Large intestine (tissue), 3 donors: ENCODE measurements at regions not wholly inside any gene's neighbourhood (a gene's known extent, or its start where the extent isn't known, plus 50 kb on each side); places are given as distances from the start of the nearest gene placed in this dataset.

ENCODE experiments used
- DNase-seq, 2 donors: peaks; one replicate each; pipeline versions ENCODE4 v3.0.0 to v3.0.0-alpha.2; 2013
- H3K27ac ChIP-seq: one replicate; pipeline ENCODE4 v1.5.1; 2013; ENCODE audit warnings: low read length
- H3K27me3 ChIP-seq: 2 replicates; pipeline ENCODE4 v1.6.1; 2013; ENCODE audit warnings: low read length; ENCODE audit not compliant: control insufficient read depth, insufficient read depth
- H3K36me3 ChIP-seq: 2 replicates; pipeline ENCODE4 v1.6.1; 2013; ENCODE audit warnings: low read length; ENCODE audit not compliant: control insufficient read depth, insufficient read depth
- H3K4me1 ChIP-seq: one replicate; pipeline ENCODE4 v1.6.1; 2013; ENCODE audit warnings: low read length; ENCODE audit not compliant: control insufficient read depth, insufficient read depth
- H3K4me3 ChIP-seq: one replicate; pipeline ENCODE4 v1.5.1; 2013; ENCODE audit warnings: low read length
- H3K9me3 ChIP-seq: one replicate; pipeline ENCODE4 v1.6.1; 2013; ENCODE audit warnings: mild to moderate bottlenecking, low read depth, low read length, moderate library complexity; ENCODE audit not compliant: control insufficient read depth
- WGBS: methylation state at CpG from one replicate; pipeline ENCODE4 v1.1.5; 2013; ENCODE audit warnings: low lambda C conversion rate; ENCODE audit not compliant: insufficient coverage; 5-methylcytosine and 5-hydroxymethylcytosine counted together

- Histone ChIP-seq H3K9me3 (no peaks in the 10 kb centered on the region), H3K4me3 (no peak overlapping the region), H3K4me1 (no peaks in the 10 kb centered on the region), H3K36me3 (no peaks in the 10 kb centered on the region), H3K27me3 (no peaks in the 10 kb centered on the region), H3K27ac (no peak overlapping the region)
- 88% methylated on average over 1 of the region's 5 CpGs for WGBS
- DNase-seq = no peak
Measured at GRCh38 chr17:13359774-13360173, 242.0 kb downstream of the HS3ST3A1 start.

DNA sequence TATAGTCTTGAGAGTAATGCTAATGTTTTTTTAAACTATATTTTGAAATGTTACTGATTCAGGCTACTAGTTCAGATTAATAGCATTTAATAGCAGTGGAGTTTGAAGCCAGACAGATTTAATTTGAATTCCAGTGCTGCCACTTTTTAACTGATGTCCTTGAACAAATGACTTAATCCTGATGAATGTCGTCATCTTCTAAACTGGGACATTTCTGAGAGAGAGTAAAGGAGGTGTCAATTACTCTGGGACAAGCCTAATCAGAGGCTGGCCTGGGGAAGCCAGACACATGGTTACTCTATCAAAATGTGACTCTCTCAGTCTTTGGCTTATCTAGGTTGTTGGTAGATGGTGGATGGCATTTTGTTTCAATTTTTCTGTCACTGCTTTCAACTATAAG lies 246.7 kb downstream of the HS3ST3A1 start:
- H3K4me1 ChIP-seq = no peaks in the 10 kb centered on the region
- H3K27ac ChIP-seq = no peak overlapping the region
- no peak for DNase-seq
- no peak overlapping the region for H3K4me3 ChIP-seq
- no peaks in the 10 kb centered on the region for H3K27me3 ChIP-seq
- no CpG with 5 or more reads among the region's 1 CpG for WGBS
- H3K36me3 ChIP-seq = no peaks in the 10 kb centered on the region
- H3K9me3 ChIP-seq = no peaks in the 10 kb centered on the region

DNA sequence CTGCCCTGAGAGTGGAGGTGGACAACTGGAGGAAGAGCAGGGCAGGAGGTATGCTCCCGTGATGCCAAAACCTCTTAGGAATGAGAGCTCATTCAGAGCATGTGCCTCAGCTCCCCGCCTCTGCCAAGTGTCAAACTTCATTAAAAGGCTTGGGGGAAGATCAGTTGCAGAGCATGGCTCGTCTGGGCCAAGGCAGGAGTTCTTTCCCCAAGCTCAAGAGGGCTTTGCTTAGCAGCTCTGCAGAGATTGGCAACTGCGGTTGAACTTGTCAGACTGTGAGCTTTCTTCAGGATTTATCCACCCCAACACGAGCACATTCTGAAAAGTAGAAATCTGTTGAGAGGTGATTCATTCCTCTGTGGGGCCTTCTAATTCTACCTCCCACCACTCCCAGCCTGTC lies 248.1 kb downstream of the HS3ST3A1 start:
- DNase-seq = no peak

GRCh38 chr17:13352747-13353415 lies 248.8 kb downstream of the HS3ST3A1 start:
- Histone ChIP-seq H3K27me3 (no peaks in the 10 kb centered on the region), H3K9me3 (no peaks in the 10 kb centered on the region), H3K4me3 (no peak overlapping the region), H3K36me3 (no peaks in the 10 kb centered on the region), H3K4me1 (no peaks in the 10 kb centered on the region), H3K27ac (no peak overlapping the region)
- no CpG with 5 or more reads among the region's 10 CpGs for WGBS
- no peak for DNase-seq

More for the DNA sequence above, 248.1 kb downstream of the HS3ST3A1 start:
- WGBS = no CpG with 5 or more reads among the region's 5 CpGs
- Histone ChIP-seq H3K4me1 (no peaks in the 10 kb centered on the region), H3K27me3 (no peaks in the 10 kb centered on the region), H3K36me3 (no peaks in the 10 kb centered on the region), H3K4me3 (no peak overlapping the region), H3K27ac (no peak overlapping the region), H3K9me3 (no peaks in the 10 kb centered on the region)

DNA sequence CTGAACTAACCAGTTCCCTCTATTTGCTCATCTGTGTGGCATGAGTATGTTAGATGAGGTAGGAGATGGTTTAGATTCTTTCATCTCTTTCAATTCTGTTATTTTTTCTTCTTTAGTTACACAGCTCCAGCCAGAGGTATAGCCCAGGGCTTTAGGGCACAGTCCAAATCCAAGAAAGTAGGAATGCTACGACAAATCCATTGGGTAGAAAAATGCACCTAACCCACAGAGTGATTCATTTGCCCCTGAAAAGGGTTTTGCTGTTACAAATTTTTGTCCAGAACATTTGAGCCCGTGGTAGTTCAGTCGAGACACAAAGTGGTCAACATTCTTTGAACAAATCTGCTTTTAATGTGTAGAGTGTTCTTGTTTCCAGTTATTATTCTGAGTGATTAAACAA lies 250.7 kb downstream of the HS3ST3A1 start:
- H3K36me3 ChIP-seq = no peaks in the 10 kb centered on the region
- DNase-seq = no peak
- no peak overlapping the region for H3K4me3 ChIP-seq
- H3K27me3 ChIP-seq = no peaks in the 10 kb centered on the region
- no peaks in the 10 kb centered on the region for H3K9me3 ChIP-seq
- no peak overlapping the region for H3K27ac ChIP-seq
- WGBS = no CpG with 5 or more reads among the region's 3 CpGs
- H3K4me1 ChIP-seq = no peaks in the 10 kb centered on the region

DNA sequence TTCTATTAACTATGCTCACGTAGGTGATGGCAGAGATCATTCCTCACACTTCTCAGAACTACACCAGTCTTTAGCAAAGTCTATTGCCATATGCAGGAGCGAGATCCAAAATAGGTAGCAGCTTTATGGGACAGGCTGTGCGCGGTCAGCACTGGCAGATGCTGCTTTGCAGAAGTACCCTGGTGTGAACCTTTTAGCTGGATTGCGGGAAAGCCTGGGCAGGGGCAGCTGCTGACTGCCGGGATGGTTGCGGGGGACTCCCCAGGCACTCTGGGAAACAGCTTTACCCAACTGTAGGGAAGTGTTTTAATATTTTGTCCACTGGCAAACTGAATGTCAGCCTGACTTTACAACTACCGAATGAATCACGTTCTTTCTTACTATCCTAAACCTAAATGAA lies 251.3 kb downstream of the HS3ST3A1 start:
- Histone ChIP-seq H3K27ac (no peak overlapping the region), H3K36me3 (no peaks in the 10 kb centered on the region), H3K4me3 (no peak overlapping the region), H3K4me1 (no peaks in the 10 kb centered on the region), H3K9me3 (no peaks in the 10 kb centered on the region), H3K27me3 (no peaks in the 10 kb centered on the region)
- DNase-seq = no peak
- 100% methylated on average over 2 of the region's 9 CpGs for WGBS

DNA sequence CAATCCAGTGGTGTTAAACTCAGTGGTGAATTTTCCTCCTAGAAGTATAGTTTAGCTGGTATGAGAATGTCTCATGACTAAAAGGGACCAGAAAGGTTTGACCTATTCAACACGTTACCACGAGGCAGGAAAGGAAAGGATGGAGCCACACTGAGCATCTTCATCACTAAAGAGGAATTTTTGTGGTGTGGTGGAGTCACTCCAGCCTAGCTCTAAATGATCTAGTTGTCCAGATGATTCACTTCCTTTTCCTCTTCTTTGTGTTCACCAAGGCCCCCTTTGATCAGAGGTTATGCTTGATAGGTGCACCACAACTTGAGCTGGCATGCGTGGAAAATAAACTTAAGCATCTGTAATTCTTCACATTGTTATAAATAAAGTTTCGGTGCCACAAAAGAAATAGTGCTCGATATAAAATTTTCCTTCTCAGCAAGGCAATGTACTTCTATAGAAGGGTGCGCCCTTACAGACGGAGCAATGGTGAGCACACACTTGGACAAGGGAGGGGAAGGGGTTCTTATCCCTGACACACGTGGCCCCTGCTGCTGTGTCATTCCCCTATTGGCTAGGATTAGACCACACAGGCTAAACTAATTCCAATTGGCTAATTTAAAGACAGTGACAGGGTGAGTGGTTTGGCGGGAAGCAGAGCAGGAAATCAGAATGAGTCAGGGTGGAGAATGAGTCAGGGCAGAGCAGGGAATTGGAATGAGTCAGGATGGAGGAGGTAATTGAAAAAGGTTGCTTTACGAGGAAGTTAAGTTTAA lies 254.6 kb downstream of the HS3ST3A1 start:
- H3K27me3 ChIP-seq = no peaks in the 10 kb centered on the region
- no peak overlapping the region for H3K4me3 ChIP-seq
- 100% methylated on average over 1 of the region's 10 CpGs for WGBS
- H3K36me3 ChIP-seq = no peaks in the 10 kb centered on the region
- no peak overlapping the region for H3K27ac ChIP-seq
- no peak for DNase-seq
- no peaks in the 10 kb centered on the region for H3K9me3 ChIP-seq
- no peaks in the 10 kb centered on the region for H3K4me1 ChIP-seq

DNA sequence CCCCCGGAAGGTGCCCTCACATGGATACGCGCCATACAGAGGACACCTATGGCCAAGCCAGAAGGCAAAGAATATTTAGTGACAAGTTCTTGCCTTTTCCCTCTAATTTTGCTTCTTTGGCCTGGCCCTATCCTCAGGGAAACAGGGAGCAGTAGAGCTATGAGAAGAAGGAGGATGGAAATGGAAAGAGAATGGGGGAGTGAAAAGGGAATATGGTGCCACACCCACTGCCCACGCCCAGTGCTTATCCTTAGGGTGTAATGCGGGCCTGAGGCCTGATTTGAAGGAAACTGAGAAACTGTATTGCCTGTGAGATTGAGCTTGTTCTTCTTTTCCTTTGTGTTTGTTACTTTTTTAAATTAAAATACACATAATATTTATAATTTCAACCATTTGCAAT lies 255.1 kb downstream of the HS3ST3A1 start:
- Histone ChIP-seq H3K27ac (no peak overlapping the region), H3K36me3 (no peaks in the 10 kb centered on the region), H3K4me3 (no peak overlapping the region), H3K27me3 (no peaks in the 10 kb centered on the region), H3K4me1 (no peaks in the 10 kb centered on the region), H3K9me3 (no peaks in the 10 kb centered on the region)
- no CpG with 5 or more reads among the region's 5 CpGs for WGBS
- no peak for DNase-seq

GRCh38 chr17:13346081-13346533 lies 255.6 kb downstream of the HS3ST3A1 start:
- Histone ChIP-seq H3K9me3 (no peaks in the 10 kb centered on the region), H3K4me1 (no peaks in the 10 kb centered on the region), H3K27me3 (no peaks in the 10 kb centered on the region), H3K4me3 (no peak overlapping the region), H3K36me3 (no peaks in the 10 kb centered on the region), H3K27ac (no peak overlapping the region)
- DNase-seq = no peak
- 40% methylated on average over 1 of the region's 2 CpGs for WGBS

DNA sequence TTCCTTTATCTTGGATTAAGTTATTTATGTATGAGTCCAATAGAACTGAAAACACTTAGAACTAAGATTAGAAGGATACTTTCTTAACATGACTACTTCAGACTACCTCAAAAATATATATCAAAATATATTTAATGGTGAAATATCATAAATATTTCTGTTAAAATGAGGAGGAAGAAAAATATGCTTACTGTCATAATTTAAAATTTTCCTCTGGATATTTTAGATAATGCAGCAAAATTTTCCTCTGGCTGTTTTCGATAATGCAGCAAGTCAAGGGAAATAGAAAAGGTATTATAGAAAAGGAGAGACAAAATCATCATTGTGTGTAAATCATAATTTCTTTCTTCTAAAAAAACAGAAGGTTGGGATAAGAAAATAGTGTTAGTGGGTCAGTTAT lies 263.3 kb downstream of the HS3ST3A1 start:
- Histone ChIP-seq H3K36me3 (no peaks in the 10 kb centered on the region), H3K9me3 (no peaks in the 10 kb centered on the region), H3K27ac (no peak overlapping the region), H3K4me1 (no peaks in the 10 kb centered on the region), H3K27me3 (no peaks in the 10 kb centered on the region), H3K4me3 (no peak overlapping the region)
- 100% methylated on average over 1 of the region's 1 CpG for WGBS
- DNase-seq = no peak
